ENCODE measurements at regions not wholly inside any gene's neighbourhood (a gene's known extent, or its start where the extent isn't known, plus 50 kb on each side); places are given as distances from the start of the nearest gene placed in this dataset.
"Not testable (repeated sequence)": the region's sequence is repeated elsewhere in the genome, so short reads cannot be mapped to it uniquely, and the experiment has no call there.

DNA sequence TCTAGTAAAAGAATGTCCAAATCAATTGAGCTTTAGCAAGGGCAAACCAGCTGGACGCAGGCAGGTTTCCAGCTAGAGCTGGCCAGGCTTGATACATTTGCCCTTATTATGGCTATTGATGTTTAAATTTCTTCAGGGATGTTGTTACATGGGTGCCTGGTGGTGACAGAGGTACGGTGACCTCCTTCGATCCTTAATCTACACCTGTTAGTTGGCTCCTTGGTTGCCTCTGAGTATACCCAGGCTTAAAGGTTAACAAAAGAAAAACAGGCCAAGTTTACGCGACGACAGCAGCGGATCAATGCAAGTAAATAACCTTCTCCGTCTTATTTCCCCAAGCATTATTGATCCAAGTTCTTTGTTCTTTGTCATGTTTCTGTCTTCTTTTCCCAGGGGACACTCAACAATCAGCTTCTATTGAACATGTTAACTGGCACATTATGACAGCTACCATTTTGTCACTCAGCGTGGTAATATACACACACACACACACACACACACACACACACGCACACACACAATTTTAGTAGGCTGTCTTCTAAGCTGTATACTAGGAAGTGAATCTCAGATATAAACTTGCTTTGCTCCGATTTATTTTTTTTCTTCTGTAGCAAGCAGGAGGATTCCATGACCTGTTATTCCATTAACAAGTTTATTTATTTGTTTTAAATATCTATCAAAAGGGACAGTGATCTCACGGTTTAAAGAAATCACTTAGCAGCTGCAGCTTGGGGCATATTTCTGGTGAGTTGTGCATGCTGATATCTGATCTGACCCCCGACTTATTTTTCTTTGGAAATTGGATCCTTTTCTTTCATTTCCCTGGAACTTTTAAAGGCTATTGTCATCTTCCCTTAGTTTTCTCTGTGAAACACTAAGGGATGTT lies 844.7 kb downstream of the MCTP2 start:
- no peak for DNase-seq (ENCODE audit: low read depth)

DNA sequence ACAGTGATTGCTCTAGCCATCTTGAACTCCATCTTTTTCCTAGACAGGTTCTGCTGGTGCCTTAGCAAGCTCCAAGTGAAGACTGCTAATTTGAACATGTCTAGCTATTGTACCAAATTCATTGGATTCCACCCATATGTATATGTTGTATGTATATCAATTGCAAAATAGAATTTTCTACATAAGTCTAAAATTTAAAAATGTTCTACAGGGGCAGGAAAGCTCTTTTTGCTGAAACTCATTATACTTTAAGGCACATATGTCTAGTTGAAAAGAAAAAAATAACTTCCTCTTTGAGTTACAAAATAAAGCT lies 845.3 kb downstream of the MCTP2 start:
- no peak for DNase-seq (ENCODE audit: low read depth)

GRCh38 chr15:95078003-95078402 lies 846.6 kb downstream of the MCTP2 start:
- no peak for DNase-seq (ENCODE audit: low read depth)

DNA sequence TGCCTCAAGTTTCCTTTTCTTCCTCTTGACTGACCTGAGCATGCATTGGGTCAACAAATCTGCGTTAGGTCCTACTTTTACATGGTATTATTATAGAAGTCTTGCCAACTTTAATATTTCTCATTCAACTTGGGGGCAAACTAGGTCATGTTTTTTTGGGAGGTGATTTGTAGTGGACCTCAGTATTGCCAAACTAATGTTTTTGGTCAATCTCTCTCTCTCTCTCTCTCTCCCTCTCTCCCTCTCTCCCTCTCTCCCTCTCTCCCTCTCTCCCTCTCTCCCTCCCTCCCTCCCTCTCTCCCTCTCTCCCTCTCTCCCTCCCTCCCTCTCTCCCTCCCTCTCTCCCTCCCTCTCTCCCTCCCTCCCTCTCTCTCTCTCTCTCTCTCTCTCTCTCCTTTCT lies 848.9 kb downstream of the MCTP2 start:
- not testable (repeated sequence) for DNase-seq (ENCODE audit: low read depth)

- no peak for DNase-seq (ENCODE audit: low read depth)
Observed at GRCh38 chr15:95085056-95085455, 853.7 kb downstream of the MCTP2 start.

- DNase-seq (ENCODE audit: low read depth), result no peak
Observed at GRCh38 chr15:95086531-95087252, 855.3 kb downstream of the MCTP2 start.

DNA sequence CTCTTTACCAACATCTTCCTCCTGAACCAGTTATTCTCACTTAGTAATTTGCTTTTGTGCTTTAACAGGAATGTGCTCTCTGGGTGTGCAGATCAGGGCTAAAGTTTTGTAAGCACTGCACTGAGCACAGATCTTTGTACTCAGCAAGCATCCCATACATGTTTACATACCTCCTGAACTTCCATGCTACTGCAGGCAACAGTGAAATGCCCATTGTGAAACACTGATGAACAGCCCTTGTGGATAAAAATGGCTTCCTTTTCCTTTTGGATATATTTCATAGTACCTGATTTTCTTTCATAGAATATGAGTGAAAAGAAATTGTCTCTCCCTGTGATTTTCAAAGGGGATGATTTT lies 855.9 kb downstream of the MCTP2 start:
- no peak for DNase-seq (ENCODE audit: low read depth)

DNA sequence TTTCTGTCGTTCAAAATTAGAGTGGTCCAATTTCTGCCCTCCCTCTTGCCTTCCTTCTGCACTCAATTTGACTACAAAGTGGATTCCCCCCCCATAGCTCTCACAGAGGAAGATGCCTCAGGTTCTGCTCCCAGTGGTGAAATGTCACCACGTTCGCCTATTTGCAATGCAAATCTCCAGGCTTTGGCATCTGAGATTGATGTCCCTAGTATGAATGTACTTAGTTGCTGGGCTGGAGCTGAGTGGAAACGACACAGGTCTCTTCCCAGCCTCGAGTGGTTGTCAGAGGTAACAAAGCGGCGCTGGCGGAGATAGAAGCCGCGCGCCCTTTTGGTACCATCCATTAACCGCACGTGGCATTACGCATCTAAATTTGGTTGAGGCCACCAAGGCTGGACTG lies 860.1 kb downstream of the MCTP2 start:
- DNase-seq (ENCODE audit: low read depth), result no peak

DNA sequence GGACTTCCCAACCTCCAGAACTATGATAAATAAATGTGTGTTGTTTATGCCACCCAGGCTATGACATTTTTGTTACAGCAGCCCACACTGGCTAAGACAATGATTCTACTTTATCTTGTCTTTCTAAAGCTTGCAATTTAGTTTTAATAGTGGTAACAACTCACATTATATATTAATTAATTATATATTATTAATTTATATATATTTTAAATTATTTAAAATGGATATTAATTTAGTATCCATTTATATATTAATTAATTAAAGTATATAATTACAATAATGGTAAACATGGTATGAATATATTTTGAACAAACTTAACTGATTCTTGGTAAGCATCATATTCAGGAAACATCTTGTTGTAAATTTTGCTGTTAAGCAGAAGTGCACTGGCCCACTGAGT lies 863.9 kb downstream of the MCTP2 start:
- no peak for DNase-seq (ENCODE audit: low read depth)

DNA sequence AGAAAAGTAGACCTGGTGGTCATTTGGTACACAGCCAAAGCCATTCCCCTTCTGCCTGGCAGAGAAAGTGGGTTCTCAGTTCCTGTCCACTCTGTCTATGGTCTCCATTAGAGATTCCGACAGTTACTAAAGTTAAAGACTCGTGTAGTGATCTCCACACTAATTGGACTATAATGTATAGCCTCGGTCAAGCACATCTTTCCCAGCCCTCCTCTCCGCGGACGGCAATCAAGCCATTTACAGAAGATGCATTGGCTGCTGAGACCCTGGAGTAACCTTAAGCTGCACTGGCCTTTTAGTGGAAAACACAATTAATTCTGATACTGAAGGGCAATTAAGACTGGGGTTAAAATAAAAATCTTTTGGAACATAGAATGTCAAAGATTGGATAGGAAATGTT lies 865.3 kb downstream of the MCTP2 start:
- no peak for DNase-seq (ENCODE audit: low read depth)

DNA sequence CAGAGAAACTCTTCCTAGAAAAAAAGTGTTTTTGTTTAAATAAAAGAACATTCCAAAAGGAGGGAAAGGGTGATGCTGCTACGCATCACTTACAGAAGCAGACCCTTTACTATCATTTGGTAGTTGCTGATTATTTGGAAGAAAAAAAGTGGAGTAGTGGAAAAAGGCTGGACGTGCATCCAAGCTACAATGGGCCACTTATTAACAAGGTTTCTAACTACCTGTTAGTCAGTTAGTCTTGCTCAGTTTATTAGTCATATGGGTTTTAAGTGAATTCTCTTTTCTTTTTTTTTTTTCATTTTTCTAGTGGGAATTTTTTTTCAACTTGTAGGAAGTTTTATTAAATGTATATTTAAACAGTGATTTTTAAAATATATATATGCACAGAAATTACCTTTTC lies 866.0 kb downstream of the MCTP2 start:
- DNase-seq (ENCODE audit: low read depth), result no peak

DNA sequence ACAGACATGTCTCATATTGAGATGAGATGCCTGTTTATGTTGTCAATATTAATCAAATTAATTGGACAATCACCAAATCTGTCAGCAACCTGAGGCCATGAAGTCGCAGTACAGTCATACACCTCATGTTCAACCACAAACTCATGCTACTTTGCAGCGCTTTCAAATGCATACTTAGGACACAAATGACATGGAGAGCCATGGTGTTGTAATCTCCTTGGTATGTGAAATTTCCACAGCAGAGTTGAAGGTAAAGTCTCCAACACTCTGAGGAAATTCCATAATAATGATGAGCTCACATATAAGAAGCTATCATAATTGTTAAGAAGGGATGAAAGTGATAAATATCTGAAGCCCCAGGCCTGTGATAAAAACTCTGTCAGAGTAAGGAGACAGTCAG lies 873.9 kb downstream of the MCTP2 start:
- no peak for DNase-seq (ENCODE audit: low read depth)

GRCh38 chr15:95106801-95107200 lies 875.4 kb downstream of the MCTP2 start:
- no peak for DNase-seq (ENCODE audit: low read depth)

- DNase-seq (ENCODE audit: low read depth), result no peak
Observed at GRCh38 chr15:95108673-95109072, 877.3 kb downstream of the MCTP2 start.

DNA sequence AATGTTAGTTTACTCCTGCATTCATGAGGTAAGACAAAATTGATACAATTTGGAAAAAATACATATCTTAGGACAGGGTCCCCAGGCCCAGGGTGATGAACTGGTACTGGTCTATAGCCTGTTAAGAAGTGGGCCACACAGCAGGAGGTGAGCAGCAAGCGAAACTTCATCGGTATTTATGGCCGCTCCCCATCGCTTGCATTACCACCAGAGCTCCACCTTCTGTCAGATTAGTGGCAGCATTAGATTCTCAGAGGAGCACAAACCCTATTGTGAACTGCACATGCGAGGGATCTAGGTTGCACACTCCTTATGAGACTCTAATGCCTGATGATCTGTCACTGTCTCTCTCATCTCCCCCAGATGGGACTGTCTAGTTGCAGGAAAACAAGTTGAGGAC lies 880.6 kb downstream of the MCTP2 start:
- DNase-seq (ENCODE audit: low read depth), result no peak

- no peak for DNase-seq (ENCODE audit: low read depth)
Observed at GRCh38 chr15:95113041-95113440, 881.7 kb downstream of the MCTP2 start.

DNA sequence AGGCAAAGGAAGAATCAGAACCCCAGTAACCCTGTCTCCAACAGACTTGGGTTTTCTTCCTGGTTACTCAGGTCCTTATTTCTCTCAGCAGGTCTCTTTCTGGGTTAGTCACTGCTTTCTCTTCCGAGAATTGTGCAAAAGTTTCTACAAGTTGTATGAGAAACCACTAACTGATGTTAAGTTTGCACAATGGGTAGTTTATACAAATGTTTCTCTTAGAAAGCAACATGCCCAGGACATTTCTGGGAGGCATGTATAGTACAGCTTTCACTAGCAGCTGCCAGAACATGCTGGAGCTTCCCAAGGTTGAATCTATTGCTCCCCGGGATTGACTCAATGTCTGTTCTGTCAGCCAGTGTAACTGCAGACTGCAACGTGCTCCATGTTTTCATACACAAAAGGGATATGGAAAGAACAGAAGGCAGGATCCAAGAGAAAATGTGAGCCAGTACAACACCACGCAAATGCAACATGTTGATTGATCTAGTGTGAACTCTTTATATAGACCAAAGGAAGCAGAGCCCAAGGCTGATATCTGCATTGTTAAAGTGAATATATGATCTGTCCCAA lies 887.8 kb downstream of the MCTP2 start:
- no peak for DNase-seq (ENCODE audit: low read depth)

- no peak for DNase-seq (ENCODE audit: low read depth)
Observed at GRCh38 chr15:95120595-95120994, 889.2 kb downstream of the MCTP2 start.

GRCh38 chr15:95121191-95121590 lies 889.8 kb downstream of the MCTP2 start:
- DNase-seq (ENCODE audit: low read depth), result no peak

GRCh38 chr15:95125803-95126202 lies 894.4 kb downstream of the MCTP2 start:
- no peak for DNase-seq (ENCODE audit: low read depth)

- no peak for DNase-seq (ENCODE audit: low read depth)
Observed at GRCh38 chr15:95127356-95127755, 896.0 kb downstream of the MCTP2 start.

DNA sequence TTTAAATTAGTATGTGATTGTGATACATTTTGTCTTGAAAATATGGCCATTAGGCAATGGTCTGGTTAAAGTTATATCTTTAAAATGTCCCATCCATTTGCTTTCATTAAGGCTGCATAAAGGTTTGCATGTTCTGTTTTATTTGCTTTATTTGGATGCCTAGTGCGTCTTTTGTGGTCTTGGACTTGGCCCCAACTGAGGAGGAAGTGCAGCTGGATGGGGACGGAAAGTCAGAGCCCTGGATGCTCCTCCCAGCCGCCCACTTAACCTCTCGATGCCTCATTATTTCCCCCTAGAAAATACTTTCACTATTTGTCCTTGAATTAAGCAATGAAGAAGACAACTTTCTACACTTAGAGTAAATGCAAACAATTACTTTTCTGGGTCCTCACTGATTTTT lies 898.2 kb downstream of the MCTP2 start:
- no peak for DNase-seq (ENCODE audit: low read depth)

- DNase-seq (ENCODE audit: low read depth), result no peak
Observed at GRCh38 chr15:95131131-95131556, 899.8 kb downstream of the MCTP2 start.
